Keratinocyte (primary cell): ENCODE measurements at regions not wholly inside any gene's neighbourhood (a gene's known extent, or its start where the extent isn't known, plus 50 kb on each side); places are given as distances from the start of the nearest gene placed in this dataset.

ENCODE experiments used
- EZH2 ChIP-seq: IDR thresholded peaks from one replicate; pipeline ENCODE4 v1.6.1; 2012; ENCODE audit warnings: inconsistent platforms, mild to moderate bottlenecking, low read length, moderate library complexity
- TF ChIP-seq, protein P1 (sequence below), 3 experiments: IDR thresholded peaks in 1 of 3; conservative IDR thresholded peaks in 1 of 3; optimal IDR thresholded peaks in 1 of 3; 2 replicates in 2 of 3; 3 replicates in 1 of 3; pipeline versions ENCODE3 to v1.5.1; 2011; ENCODE audit warnings: low read length in 3 of 3, mild to moderate bottlenecking in 3 of 3, moderate library complexity in 2 of 3, control low read depth in 1 of 3, inconsistent platforms in 1 of 3; ENCODE audit not compliant: insufficient read depth in 2 of 3; ENCODE audit errors: extremely low read depth in 1 of 3

DNA sequence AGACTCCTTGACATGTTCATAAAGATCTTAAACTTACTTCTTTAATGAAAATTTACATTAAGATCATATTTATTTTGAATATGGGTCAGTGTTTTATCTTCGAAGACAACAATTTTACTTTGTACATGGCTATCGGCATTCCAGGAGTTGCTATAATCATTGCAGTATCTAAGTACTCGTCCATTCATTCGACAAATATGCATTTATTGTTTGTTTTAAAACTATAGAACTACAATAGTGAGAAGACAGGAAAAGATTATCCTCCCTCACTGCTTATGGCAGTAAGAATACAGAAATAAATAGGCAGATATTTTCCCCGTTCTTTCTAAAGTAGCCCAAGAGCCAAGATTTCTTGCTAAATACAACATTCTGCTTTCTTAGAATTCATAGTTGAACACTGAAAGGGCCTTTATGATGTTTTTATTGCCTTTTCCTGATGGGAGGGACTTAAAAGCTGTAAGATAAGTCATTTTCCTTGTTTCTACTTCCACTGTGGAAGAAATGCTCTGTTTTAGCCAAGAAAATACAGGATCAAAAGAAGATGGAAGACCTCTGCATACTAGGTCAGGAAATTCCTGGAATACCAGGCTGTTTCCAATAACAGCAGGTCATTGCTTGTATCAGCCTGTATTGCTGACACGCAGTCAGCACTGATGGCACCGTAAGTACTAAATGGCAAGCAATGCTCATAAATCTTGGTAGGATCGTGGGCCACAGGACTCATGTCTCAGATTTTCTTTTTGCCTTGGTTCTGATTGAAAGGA lies 521.0 kb upstream of the ATP2B1 start:
- TF ChIP-seq, protein P1, sequence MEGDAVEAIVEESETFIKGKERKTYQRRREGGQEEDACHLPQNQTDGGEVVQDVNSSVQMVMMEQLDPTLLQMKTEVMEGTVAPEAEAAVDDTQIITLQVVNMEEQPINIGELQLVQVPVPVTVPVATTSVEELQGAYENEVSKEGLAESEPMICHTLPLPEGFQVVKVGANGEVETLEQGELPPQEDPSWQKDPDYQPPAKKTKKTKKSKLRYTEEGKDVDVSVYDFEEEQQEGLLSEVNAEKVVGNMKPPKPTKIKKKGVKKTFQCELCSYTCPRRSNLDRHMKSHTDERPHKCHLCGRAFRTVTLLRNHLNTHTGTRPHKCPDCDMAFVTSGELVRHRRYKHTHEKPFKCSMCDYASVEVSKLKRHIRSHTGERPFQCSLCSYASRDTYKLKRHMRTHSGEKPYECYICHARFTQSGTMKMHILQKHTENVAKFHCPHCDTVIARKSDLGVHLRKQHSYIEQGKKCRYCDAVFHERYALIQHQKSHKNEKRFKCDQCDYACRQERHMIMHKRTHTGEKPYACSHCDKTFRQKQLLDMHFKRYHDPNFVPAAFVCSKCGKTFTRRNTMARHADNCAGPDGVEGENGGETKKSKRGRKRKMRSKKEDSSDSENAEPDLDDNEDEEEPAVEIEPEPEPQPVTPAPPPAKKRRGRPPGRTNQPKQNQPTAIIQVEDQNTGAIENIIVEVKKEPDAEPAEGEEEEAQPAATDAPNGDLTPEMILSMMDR (optimal IDR thresholded peaks at IDR 0.05 in 1 of 3, IDR thresholded peaks at IDR 0.05 in 1 of 3, conservative IDR thresholded peaks at IDR 0.05 in 1 of 3; ENCODE audit: extremely low read depth in 1 of 3, insufficient read depth in 2 of 3, low read length in 3 of 3): no peak
- TF ChIP-seq EZH2: no peak
